H9 (cell line): ENCODE measurements at regions not wholly inside any gene's neighbourhood (a gene's known extent, or its start where the extent isn't known, plus 50 kb on each side); places are given as distances from the start of the nearest gene placed in this dataset.

Source experiments
- DNase-seq: peaks from one replicate; pipeline ENCODE4 v3.0.0-alpha.2; 2017
- H2AFZ ChIP-seq: one replicate; pipeline ENCODE4 v1.6.1; 2013; ENCODE audit warnings: mild to moderate bottlenecking, low read length, control low read depth, moderate library complexity
- H2AK5ac ChIP-seq: 2 replicates; pipeline ENCODE4 v1.6.1; 2013; ENCODE audit warnings: low read length, control low read depth, mixed read lengths; ENCODE audit not compliant: insufficient read length
- H2BK120ac ChIP-seq: one replicate; pipeline ENCODE4 v1.6.1; 2013; ENCODE audit warnings: low read depth, mild to moderate bottlenecking, low read length, control low read depth, inconsistent platforms; ENCODE audit not compliant: poor library complexity, severe bottlenecking
- H2BK12ac ChIP-seq: 2 replicates; pipeline ENCODE4 v1.6.1; 2013; ENCODE audit warnings: low read length, control low read depth, mixed read lengths, low read depth; ENCODE audit not compliant: insufficient read length
- H2BK15ac ChIP-seq: 2 replicates; pipeline ENCODE4 v1.6.1; 2013; ENCODE audit warnings: low read depth, low read length, control low read depth
- H2BK20ac ChIP-seq: one replicate; pipeline ENCODE4 v1.6.1; 2013; ENCODE audit warnings: low read depth, mild to moderate bottlenecking, low read length, control low read depth, inconsistent platforms; ENCODE audit not compliant: poor library complexity, severe bottlenecking
- H2BK5ac ChIP-seq: 2 replicates; pipeline ENCODE4 v1.6.1; 2013; ENCODE audit warnings: low read length, control low read depth, mixed read lengths; ENCODE audit not compliant: insufficient read length
- H3K14ac ChIP-seq: 2 replicates; pipeline ENCODE4 v1.6.1; 2013; ENCODE audit warnings: low read length, control low read depth; ENCODE audit not compliant: insufficient read depth
- H3K18ac ChIP-seq: 2 replicates; pipeline ENCODE4 v1.6.1; 2013; ENCODE audit warnings: low read depth, mild to moderate bottlenecking, mixed read lengths, low read length, control low read depth; ENCODE audit not compliant: insufficient read length
- H3K23ac ChIP-seq: 2 replicates; pipeline ENCODE4 v1.6.1; 2013; ENCODE audit warnings: low read length, control low read depth, mixed read lengths, low read depth; ENCODE audit not compliant: insufficient read length
- H3K23me2 ChIP-seq: 2 replicates; pipeline ENCODE4 v1.6.1; 2013; ENCODE audit warnings: low read depth, mild to moderate bottlenecking, mixed read lengths, low read length, control low read depth; ENCODE audit not compliant: insufficient read length, poor library complexity, severe bottlenecking
- H3K27ac ChIP-seq: 2 replicates; pipeline ENCODE4 v1.5.1; 2013; ENCODE audit warnings: low read length, control low read depth, mixed read lengths, low read depth; ENCODE audit not compliant: insufficient read length
- H3K27me3 ChIP-seq: 2 replicates; pipeline ENCODE4 v1.6.1; 2013; ENCODE audit warnings: low read length, control low read depth, inconsistent platforms; ENCODE audit not compliant: insufficient read depth
- H3K4ac ChIP-seq: 2 replicates; pipeline ENCODE4 v1.6.1; 2013; ENCODE audit warnings: low read depth, mild to moderate bottlenecking, control low read depth, inconsistent platforms, low read length, moderate library complexity
- H3K4me1 ChIP-seq: 2 replicates; pipeline ENCODE4 v1.6.1; 2013; ENCODE audit warnings: low read length, control low read depth, inconsistent platforms; ENCODE audit not compliant: insufficient read depth
- H3K4me2 ChIP-seq: 2 replicates; pipeline ENCODE4 v1.6.1; 2013; ENCODE audit warnings: low read length, control low read depth, mixed read lengths; ENCODE audit not compliant: insufficient read length, insufficient read depth
- H3K56ac ChIP-seq: 2 replicates; pipeline ENCODE4 v1.6.1; 2013; ENCODE audit warnings: low read depth, mild to moderate bottlenecking, mixed read lengths, low read length, control low read depth; ENCODE audit not compliant: insufficient read length
- H3K79me1 ChIP-seq: 2 replicates; pipeline ENCODE4 v1.6.1; 2013; ENCODE audit warnings: low read depth, mild to moderate bottlenecking, moderate library complexity, low read length, control low read depth, inconsistent platforms; ENCODE audit not compliant: insufficient read depth, poor library complexity, severe bottlenecking
- H3K79me2 ChIP-seq: 2 replicates; pipeline ENCODE4 v1.6.1; 2013; ENCODE audit warnings: low read length, control low read depth, inconsistent platforms; ENCODE audit not compliant: insufficient read depth
- H3K9ac ChIP-seq: 2 replicates; pipeline ENCODE4 v1.6.1; 2013; ENCODE audit warnings: low read length, control low read depth, mixed read lengths; ENCODE audit not compliant: insufficient read length; ENCODE audit errors: extremely low read depth
- H3K9me3 ChIP-seq: one replicate; pipeline ENCODE4 v1.6.1; 2013; ENCODE audit warnings: low read depth, low read length, inconsistent platforms; ENCODE audit not compliant: control insufficient read depth
- H3T11ph ChIP-seq: one replicate; pipeline ENCODE4 v1.6.1; 2013; ENCODE audit warnings: mild to moderate bottlenecking, low read length, control low read depth, inconsistent platforms
- H4K20me1 ChIP-seq: one replicate; pipeline ENCODE4 v1.6.1; 2013; ENCODE audit not compliant: control insufficient read depth, insufficient read length, insufficient read depth
- H4K5ac ChIP-seq: 2 replicates; pipeline ENCODE4 v1.6.1; 2013; ENCODE audit warnings: low read depth, mild to moderate bottlenecking, mixed read lengths, low read length, control low read depth; ENCODE audit not compliant: insufficient read length
- H4K8ac ChIP-seq: replicated peaks from 2 replicates; pipeline ENCODE4 v1.6.1; 2013; ENCODE audit warnings: low read length, control low read depth, mixed read lengths, low read depth; ENCODE audit not compliant: insufficient read length
- H4K91ac ChIP-seq: 2 replicates; pipeline ENCODE4 v1.6.1; 2013; ENCODE audit warnings: low read depth, mild to moderate bottlenecking, moderate library complexity, mixed read lengths, low read length, control low read depth; ENCODE audit not compliant: insufficient read length
- H3K27ac Mint-ChIP-seq, 3 experiments: 2 replicates in 2 of 3; 3 replicates in 1 of 3; pipeline ENCODE4 v1.8.0; 2020 to 2021; ENCODE audit warnings: mixed read lengths in 3 of 3, mild to moderate bottlenecking in 1 of 3, moderate library complexity in 1 of 3
- H3K27me3 Mint-ChIP-seq: 2 replicates; pipeline ENCODE4 v1.8.0; 2021; ENCODE audit warnings: low read depth, mild to moderate bottlenecking, moderate library complexity, mixed read lengths
- H3K36me3 Mint-ChIP-seq, 3 experiments: 2 replicates in 2 of 3; 3 replicates in 1 of 3; pipeline ENCODE4 v1.8.0; 2020 to 2021; ENCODE audit warnings: low read depth in 3 of 3, mixed read lengths in 3 of 3; ENCODE audit not compliant: insufficient read depth in 1 of 3
- H3K4me1 Mint-ChIP-seq, 2 experiments: 2 replicates each; pipeline ENCODE4 v1.8.0; 2020; ENCODE audit warnings: mixed read lengths in 2 of 2
- H3K4me3 Mint-ChIP-seq, 2 experiments: 2 replicates in 1 of 2; 3 replicates in 1 of 2; pipeline ENCODE4 v1.8.0; 2020 to 2021; ENCODE audit warnings: mild to moderate bottlenecking in 2 of 2, mixed read lengths in 2 of 2, moderate library complexity in 1 of 2
- H3K9me3 Mint-ChIP-seq, 2 experiments: 2 replicates in 1 of 2; 3 replicates in 1 of 2; pipeline ENCODE4 v1.8.0; 2020; ENCODE audit warnings: mild to moderate bottlenecking in 2 of 2, mixed read lengths in 2 of 2, moderate library complexity in 1 of 2
- TF ChIP-seq, protein P1 (sequence below): fragments of 200-600 bp; sonication (generic); conservative IDR thresholded peaks from 3 replicates; pipeline ENCODE4 v1.8.0; 2021; ENCODE audit warnings: antibody characterized with exemption, mild to moderate bottlenecking

DNA sequence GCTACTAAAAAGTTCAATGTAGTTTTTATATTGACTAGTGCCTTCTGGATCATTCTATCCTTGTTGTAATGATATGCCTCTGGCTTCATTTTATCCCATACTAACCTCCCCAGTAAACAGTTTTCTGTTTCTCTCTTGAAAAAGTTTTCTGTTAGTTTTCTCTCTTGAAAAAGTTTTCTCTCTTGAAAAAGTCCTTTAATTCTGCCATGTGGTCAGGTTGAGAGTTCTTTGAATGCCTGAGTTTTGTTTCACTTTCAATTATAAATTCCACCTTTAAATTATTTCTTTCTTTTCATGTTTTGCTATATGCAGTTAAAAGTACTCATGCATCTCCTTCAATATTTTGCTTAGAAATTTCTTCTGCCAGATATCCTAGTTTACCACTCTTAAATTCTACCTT is 1139.6 kb downstream of the STPG2 start:
- H3K9me3 Mint-ChIP-seq, result no peaks in the 10 kb centered on the region
- no peak overlapping the region for H2BK20ac ChIP-seq
- no peak overlapping the region for H3K14ac ChIP-seq
- no peak overlapping the region for H3K4me2 ChIP-seq
- H4K8ac ChIP-seq, result no peak overlapping the region
- no peak for DNase-seq
- H2BK120ac ChIP-seq, result no peak overlapping the region
- H3K9ac ChIP-seq, result no peak overlapping the region
- no peaks in the 10 kb centered on the region for H3K36me3 Mint-ChIP-seq
- no peaks in the 10 kb centered on the region for H4K20me1 ChIP-seq
- H2BK5ac ChIP-seq, result no peak overlapping the region
- no peak overlapping the region for H2AFZ ChIP-seq
- no peak overlapping the region for H3K4ac ChIP-seq
- H3K23me2 ChIP-seq, result no peaks in the 10 kb centered on the region
- no peak overlapping the region for H3K4me3 Mint-ChIP-seq
- H2BK15ac ChIP-seq, result no peak overlapping the region
- H3K27me3 Mint-ChIP-seq, result no peaks in the 10 kb centered on the region
- H3K9me3 ChIP-seq, result no peaks in the 10 kb centered on the region
- H3K27ac Mint-ChIP-seq, result no peak overlapping the region
- no peak overlapping the region for H4K5ac ChIP-seq
- no peaks in the 10 kb centered on the region for H3K27me3 ChIP-seq
- no peaks in the 10 kb centered on the region for H3K79me2 ChIP-seq
- no peak overlapping the region for H3K23ac ChIP-seq
- H3K27ac ChIP-seq, result no peak overlapping the region
- TF ChIP-seq, protein P1, sequence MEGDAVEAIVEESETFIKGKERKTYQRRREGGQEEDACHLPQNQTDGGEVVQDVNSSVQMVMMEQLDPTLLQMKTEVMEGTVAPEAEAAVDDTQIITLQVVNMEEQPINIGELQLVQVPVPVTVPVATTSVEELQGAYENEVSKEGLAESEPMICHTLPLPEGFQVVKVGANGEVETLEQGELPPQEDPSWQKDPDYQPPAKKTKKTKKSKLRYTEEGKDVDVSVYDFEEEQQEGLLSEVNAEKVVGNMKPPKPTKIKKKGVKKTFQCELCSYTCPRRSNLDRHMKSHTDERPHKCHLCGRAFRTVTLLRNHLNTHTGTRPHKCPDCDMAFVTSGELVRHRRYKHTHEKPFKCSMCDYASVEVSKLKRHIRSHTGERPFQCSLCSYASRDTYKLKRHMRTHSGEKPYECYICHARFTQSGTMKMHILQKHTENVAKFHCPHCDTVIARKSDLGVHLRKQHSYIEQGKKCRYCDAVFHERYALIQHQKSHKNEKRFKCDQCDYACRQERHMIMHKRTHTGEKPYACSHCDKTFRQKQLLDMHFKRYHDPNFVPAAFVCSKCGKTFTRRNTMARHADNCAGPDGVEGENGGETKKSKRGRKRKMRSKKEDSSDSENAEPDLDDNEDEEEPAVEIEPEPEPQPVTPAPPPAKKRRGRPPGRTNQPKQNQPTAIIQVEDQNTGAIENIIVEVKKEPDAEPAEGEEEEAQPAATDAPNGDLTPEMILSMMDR, result no peak
- no peak overlapping the region for H2BK12ac ChIP-seq
- no peak overlapping the region for H4K91ac ChIP-seq
- H3T11ph ChIP-seq, result no peak overlapping the region
- no peaks in the 10 kb centered on the region for H3K79me1 ChIP-seq
- H3K18ac ChIP-seq, result no peak overlapping the region
- peaks cover 7 to 8% of the 10 kb centered on the region in 2 experiments for H3K4me1 Mint-ChIP-seq
- H3K4me1 ChIP-seq, result no peaks in the 10 kb centered on the region
- H3K56ac ChIP-seq, result no peak overlapping the region
- no peak overlapping the region for H2AK5ac ChIP-seq
